ENCODE measurements at regions not wholly inside any gene's neighbourhood (a gene's known extent, or its start where the extent isn't known, plus 50 kb on each side); places are given as distances from the start of the nearest gene placed in this dataset.

DNA sequence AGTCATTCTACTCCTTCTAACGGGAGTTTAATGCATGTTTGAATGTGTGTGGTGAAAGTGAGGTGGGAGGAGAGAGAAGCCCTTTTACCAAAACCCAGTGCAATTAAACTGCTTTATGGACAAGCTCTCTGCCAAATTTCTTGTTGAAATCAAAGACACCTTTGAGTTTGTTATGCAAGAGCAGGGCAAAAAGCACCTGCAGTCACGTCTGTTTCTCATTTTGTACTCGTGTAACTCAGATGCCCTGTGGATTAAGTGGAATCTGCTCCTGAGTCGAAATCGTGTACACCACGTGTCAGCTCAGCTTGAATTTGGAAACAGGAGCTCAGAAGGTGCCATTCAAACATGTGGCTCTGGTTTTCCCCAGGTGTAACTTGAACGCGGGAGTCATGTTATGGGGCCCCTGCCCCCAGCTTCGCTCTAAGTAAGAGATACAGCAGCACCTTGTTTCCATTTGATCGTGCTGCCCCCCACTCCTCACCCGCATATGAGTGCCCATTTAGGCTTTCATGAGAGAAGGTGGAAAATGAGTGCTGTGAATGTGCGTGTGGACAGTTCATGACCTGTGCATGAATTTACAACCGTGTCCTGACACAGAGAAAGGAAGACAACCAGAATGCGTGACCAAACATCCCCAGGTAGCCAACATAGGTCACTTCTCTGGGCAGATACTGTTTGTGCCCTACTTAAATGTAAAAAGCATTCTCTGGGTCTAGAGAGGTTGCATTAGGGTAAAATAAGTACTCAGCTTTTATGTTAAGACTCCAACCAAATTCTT, 347.0 kb upstream of the SLC30A5 start (continued):
- TF ChIP-seq, protein P1, sequence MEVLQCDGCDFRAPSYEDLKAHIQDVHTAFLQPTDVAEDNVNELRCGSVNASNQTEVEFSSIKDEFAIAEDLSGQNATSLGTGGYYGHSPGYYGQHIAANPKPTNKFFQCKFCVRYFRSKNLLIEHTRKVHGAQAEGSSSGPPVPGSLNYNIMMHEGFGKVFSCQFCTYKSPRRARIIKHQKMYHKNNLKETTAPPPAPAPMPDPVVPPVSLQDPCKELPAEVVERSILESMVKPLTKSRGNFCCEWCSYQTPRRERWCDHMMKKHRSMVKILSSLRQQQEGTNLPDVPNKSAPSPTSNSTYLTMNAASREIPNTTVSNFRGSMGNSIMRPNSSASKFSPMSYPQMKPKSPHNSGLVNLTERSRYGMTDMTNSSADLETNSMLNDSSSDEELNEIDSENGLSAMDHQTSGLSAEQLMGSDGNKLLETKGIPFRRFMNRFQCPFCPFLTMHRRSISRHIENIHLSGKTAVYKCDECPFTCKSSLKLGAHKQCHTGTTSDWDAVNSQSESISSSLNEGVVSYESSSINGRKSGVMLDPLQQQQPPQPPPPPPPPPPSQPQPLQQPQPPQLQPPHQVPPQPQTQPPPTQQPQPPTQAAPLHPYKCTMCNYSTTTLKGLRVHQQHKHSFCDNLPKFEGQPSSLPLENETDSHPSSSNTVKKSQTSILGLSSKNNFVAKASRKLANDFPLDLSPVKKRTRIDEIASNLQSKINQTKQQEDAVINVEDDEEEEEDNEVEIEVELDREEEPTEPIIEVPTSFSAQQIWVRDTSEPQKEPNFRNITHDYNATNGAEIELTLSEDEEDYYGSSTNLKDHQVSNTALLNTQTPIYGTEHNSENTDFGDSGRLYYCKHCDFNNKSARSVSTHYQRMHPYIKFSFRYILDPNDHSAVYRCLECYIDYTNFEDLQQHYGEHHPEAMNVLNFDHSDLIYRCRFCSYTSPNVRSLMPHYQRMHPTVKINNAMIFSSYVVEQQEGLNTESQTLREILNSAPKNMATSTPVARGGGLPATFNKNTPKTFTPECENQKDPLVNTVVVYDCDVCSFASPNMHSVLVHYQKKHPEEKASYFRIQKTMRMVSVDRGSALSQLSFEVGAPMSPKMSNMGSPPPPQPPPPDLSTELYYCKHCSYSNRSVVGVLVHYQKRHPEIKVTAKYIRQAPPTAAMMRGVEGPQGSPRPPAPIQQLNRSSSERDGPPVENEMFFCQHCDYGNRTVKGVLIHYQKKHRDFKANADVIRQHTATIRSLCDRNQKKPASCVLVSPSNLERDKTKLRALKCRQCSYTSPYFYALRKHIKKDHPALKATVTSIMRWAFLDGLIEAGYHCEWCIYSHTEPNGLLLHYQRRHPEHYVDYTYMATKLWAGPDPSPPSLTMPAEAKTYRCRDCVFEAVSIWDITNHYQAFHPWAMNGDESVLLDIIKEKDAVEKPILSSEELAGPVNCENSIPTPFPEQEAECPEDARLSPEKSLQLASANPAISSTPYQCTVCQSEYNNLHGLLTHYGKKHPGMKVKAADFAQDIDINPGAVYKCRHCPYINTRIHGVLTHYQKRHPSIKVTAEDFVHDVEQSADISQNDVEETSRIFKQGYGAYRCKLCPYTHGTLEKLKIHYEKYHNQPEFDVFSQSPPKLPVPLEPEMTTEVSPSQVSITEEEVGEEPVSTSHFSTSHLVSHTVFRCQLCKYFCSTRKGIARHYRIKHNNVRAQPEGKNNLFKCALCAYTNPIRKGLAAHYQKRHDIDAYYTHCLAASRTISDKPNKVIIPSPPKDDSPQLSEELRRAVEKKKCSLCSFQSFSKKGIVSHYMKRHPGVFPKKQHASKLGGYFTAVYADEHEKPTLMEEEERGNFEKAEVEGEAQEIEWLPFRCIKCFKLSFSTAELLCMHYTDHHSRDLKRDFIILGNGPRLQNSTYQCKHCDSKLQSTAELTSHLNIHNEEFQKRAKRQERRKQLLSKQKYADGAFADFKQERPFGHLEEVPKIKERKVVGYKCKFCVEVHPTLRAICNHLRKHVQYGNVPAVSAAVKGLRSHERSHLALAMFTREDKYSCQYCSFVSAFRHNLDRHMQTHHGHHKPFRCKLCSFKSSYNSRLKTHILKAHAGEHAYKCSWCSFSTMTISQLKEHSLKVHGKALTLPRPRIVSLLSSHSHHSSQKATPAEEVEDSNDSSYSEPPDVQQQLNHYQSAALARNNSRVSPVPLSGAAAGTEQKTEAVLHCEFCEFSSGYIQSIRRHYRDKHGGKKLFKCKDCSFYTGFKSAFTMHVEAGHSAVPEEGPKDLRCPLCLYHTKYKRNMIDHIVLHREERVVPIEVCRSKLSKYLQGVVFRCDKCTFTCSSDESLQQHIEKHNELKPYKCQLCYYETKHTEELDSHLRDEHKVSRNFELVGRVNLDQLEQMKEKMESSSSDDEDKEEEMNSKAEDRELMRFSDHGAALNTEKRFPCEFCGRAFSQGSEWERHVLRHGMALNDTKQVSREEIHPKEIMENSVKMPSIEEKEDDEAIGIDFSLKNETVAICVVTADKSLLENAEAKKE (CRISPR knock-in tag; IDR thresholded peaks at IDR 0.05), result no peak
- no peak for TF ChIP-seq CREB1 (CRISPR knock-in tag; IDR thresholded peaks at IDR 0.05; ENCODE audit: low read depth)
- no peak for TF ChIP-seq EZH2 (IDR thresholded peaks at IDR 0.05; ENCODE audit: low read depth, unreplicated experiment)
- TF ChIP-seq, protein P2, sequence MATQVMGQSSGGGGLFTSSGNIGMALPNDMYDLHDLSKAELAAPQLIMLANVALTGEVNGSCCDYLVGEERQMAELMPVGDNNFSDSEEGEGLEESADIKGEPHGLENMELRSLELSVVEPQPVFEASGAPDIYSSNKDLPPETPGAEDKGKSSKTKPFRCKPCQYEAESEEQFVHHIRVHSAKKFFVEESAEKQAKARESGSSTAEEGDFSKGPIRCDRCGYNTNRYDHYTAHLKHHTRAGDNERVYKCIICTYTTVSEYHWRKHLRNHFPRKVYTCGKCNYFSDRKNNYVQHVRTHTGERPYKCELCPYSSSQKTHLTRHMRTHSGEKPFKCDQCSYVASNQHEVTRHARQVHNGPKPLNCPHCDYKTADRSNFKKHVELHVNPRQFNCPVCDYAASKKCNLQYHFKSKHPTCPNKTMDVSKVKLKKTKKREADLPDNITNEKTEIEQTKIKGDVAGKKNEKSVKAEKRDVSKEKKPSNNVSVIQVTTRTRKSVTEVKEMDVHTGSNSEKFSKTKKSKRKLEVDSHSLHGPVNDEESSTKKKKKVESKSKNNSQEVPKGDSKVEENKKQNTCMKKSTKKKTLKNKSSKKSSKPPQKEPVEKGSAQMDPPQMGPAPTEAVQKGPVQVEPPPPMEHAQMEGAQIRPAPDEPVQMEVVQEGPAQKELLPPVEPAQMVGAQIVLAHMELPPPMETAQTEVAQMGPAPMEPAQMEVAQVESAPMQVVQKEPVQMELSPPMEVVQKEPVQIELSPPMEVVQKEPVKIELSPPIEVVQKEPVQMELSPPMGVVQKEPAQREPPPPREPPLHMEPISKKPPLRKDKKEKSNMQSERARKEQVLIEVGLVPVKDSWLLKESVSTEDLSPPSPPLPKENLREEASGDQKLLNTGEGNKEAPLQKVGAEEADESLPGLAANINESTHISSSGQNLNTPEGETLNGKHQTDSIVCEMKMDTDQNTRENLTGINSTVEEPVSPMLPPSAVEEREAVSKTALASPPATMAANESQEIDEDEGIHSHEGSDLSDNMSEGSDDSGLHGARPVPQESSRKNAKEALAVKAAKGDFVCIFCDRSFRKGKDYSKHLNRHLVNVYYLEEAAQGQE (IDR thresholded peaks at IDR 0.05; ENCODE audit: unreplicated experiment), result no peak

DNA sequence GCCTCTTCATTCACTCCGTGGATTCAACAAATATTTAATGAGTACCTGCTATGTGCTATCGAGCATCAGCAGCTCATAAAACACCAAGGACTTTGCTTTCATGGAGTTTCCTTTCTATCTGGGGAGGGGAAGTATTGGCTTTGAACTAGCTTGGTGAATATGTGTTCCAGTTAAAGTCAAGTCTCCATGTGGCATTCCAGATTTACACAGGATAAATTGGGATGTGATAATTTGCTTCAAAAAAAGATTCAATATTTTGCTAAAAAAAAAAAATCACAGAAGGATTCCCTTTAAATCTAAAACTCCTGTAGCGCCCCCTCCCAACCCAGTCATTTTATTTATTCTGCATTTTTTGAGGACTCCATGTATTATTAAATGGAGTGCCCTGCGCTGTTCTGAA, 346.3 kb upstream of the SLC30A5 start:
- Histone ChIP-seq H3K4me1 (ENCODE audit: insufficient read depth) (peaks cover 10% of the 10 kb centered on the region; the same call in 1 of the 2 replicates), H3K36me3 (ENCODE audit: insufficient read depth) (no peaks in the 10 kb centered on the region), H3F3A (replicated peaks; ENCODE audit: low read depth) (no peaks in the 10 kb centered on the region), H3K4me3 (no peak overlapping the region), H4K20me1 (replicated peaks; ENCODE audit: insufficient read depth) (no peaks in the 10 kb centered on the region), H3K27ac (ENCODE audit: low read depth) (no peak overlapping the region), H3K27me3 (ENCODE audit: insufficient read depth) (no peaks in the 10 kb centered on the region), H3K79me2 (replicated peaks; ENCODE audit: insufficient read depth) (no peaks in the 10 kb centered on the region), H3K9me2 (ENCODE audit: insufficient read depth) (peaks cover 18% of the 10 kb centered on the region), H3K4me2 (no peak overlapping the region), H2AFZ (no peak overlapping the region)
- DNase-seq (ENCODE audit: low spot score) (no peak), ATAC-seq (no peak)
- H3K9me3 Mint-ChIP-seq, result no peaks in the 10 kb centered on the region
- H3K4me1 Mint-ChIP-seq, result peaks cover 6% of the 10 kb centered on the region; the same call in 2 of the 3 replicates
- no peak overlapping the region for H3K4me3 Mint-ChIP-seq
- H3K36me3 Mint-ChIP-seq (ENCODE audit: low read depth), result no peaks in the 10 kb centered on the region
- peaks cover 2% of the 10 kb centered on the region for H3K27me3 Mint-ChIP-seq (ENCODE audit: insufficient read depth, low read depth, poor library complexity)
- no peak overlapping the region for H3K27ac Mint-ChIP-seq
- TF ChIP-seq, protein P3, sequence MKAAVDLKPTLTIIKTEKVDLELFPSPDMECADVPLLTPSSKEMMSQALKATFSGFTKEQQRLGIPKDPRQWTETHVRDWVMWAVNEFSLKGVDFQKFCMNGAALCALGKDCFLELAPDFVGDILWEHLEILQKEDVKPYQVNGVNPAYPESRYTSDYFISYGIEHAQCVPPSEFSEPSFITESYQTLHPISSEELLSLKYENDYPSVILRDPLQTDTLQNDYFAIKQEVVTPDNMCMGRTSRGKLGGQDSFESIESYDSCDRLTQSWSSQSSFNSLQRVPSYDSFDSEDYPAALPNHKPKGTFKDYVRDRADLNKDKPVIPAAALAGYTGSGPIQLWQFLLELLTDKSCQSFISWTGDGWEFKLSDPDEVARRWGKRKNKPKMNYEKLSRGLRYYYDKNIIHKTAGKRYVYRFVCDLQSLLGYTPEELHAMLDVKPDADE (IDR thresholded peaks at IDR 0.05), result no peak
- no peak for TF ChIP-seq POLR2AphosphoS5 (IDR thresholded peaks at IDR 0.05; ENCODE audit: low read depth)
- TF ChIP-seq, protein P2 (IDR thresholded peaks at IDR 0.05; ENCODE audit: unreplicated experiment), result no peak
- TF ChIP-seq CREB1 (CRISPR knock-in tag; IDR thresholded peaks at IDR 0.05; ENCODE audit: low read depth), result no peak
- TF ChIP-seq NANOG (IDR thresholded peaks at IDR 0.05; ENCODE audit: borderline replicate concordance), result no peak
- no peak for TF ChIP-seq ZNF331 (CRISPR knock-in tag; IDR thresholded peaks at IDR 0.05; ENCODE audit: low read depth)
- no peak for TF ChIP-seq ZNF114 (CRISPR knock-in tag; IDR thresholded peaks at IDR 0.05)

Data from GM23338 (cell line).